A549 (cell line): ENCODE measurements at regions not wholly inside any gene's neighbourhood (a gene's known extent, or its start where the extent isn't known, plus 50 kb on each side); places are given as distances from the start of the nearest gene placed in this dataset.

Experiments used
- ATAC-seq, 2 experiments: fragments of 200-7000 bp in 1 of 2; fragments of >200 bp in 1 of 2; cut with Nextera tagmentation in 1 of 2; cut with Tn5 transposase in 1 of 2; 3 replicates each; pipeline versions ENCODE4 v1.8.0 to v1.9.1; 2018 to 2020; ENCODE audit warnings: mild to moderate bottlenecking in 1 of 2, moderate library complexity in 1 of 2
- CTCF ChIA-PET: fragments of 300-600 bp; sonication (Branson Sonifier 250); formaldehyde crosslinking; extraction: SDS; loops from one replicate; lab custom pipeline; 2021; ENCODE audit warnings: antibody characterized with exemption, inconsistent platforms; lab: Yijun Ruan, JAX
- POLR2A ChIA-PET: fragments of 350-600 bp; formaldehyde crosslinking; extraction: SDS; loops from one replicate; lab custom pipeline; 2021; ENCODE audit warnings: antibody characterized with exemption, inconsistent platforms; lab: Yijun Ruan, JAX
- DNase-seq, 2 experiments: peaks; one replicate each; pipeline versions ENCODE4 v3.0.0 to v3.0.0-alpha.2; 2011 to 2016; ENCODE audit warnings: low read depth in 1 of 2, low spot score in 1 of 2
- FAIRE-seq: peaks from 2 replicates; lab custom pipeline; 2011; peaks lifted over from hg19 to GRCh38; lab: Jason Lieb, UNC
- H3K27ac ChIP-seq, 2 experiments: fragments of >200 bp; sonication (Bioruptor Twin); formaldehyde crosslinking; 3 replicates each; pipeline ENCODE4 v1.5.1; 2016 to 2017
- H3K4me1 ChIP-seq: fragments of >200 bp; sonication (Bioruptor Twin); formaldehyde crosslinking; 3 replicates; pipeline ENCODE4 v1.6.1; 2016
- H3K4me2 ChIP-seq: fragments of >200 bp; sonication (Bioruptor Twin); formaldehyde crosslinking; 3 replicates; pipeline ENCODE4 v1.6.1; 2016
- H3K4me3 ChIP-seq: fragments of >200 bp; sonication (Bioruptor Twin); formaldehyde crosslinking; 3 replicates; pipeline ENCODE4 v1.5.1; 2016
- H3K9me3 ChIP-seq: fragments of >200 bp; sonication (Bioruptor Twin); formaldehyde crosslinking; 3 replicates; pipeline ENCODE4 v1.6.1; 2016
- BCL3 ChIP-seq: fragments of >200 bp; sonication (Bioruptor Twin); formaldehyde crosslinking; IDR thresholded peaks from 3 replicates; pipeline ENCODE4 v1.6.1; 2016
- BHLHE40 ChIP-seq: IDR thresholded peaks from 2 replicates; pipeline ENCODE4 v1.6.1; 2012; ENCODE audit warnings: low read depth, low read length, inconsistent platforms
- CBX2 ChIP-seq: fragments of 200-600 bp; sonication (generic); IDR thresholded peaks from 2 replicates; pipeline ENCODE4 v1.6.1; 2016; ENCODE audit warnings: low read depth, mild to moderate bottlenecking, borderline replicate concordance
- CTCF ChIP-seq: fragments of >200 bp; sonication (Bioruptor Twin); formaldehyde crosslinking; IDR thresholded peaks from 3 replicates; pipeline ENCODE4 v1.5.1; 2016
- E2F6 ChIP-seq: IDR thresholded peaks from 2 replicates; pipeline ENCODE4 v1.6.1; 2012; ENCODE audit warnings: low read depth, borderline replicate concordance
- ESRRA ChIP-seq: fragments of 150-350 bp; IDR thresholded peaks from 2 replicates; pipeline ENCODE4 v1.6.1; 2014; ENCODE audit warnings: mild to moderate bottlenecking, low read length, borderline replicate concordance
- FOSB ChIP-seq: fragments of 250-450 bp; sonication (Bioruptor Pico); IDR thresholded peaks from 2 replicates; pipeline ENCODE4 v1.5.0; 2020; ENCODE audit warnings: mild to moderate bottlenecking, moderate library complexity
- FOXS1 ChIP-seq: fragments of 250-450 bp; sonication (Bioruptor Pico); IDR thresholded peaks from 2 replicates; pipeline ENCODE4 v1.5.0; 2020; ENCODE audit warnings: mild to moderate bottlenecking, moderate library complexity
- GATA3 ChIP-seq: IDR thresholded peaks from 2 replicates; pipeline ENCODE4 v1.6.1; 2012; ENCODE audit warnings: borderline replicate concordance
- HDAC2 ChIP-seq: fragments of 200-600 bp; sonication (generic); IDR thresholded peaks from 2 replicates; pipeline ENCODE4 v1.6.1; 2016
- HEYL ChIP-seq: fragments of 250-450 bp; sonication (Bioruptor Pico); IDR thresholded peaks from 2 replicates; pipeline ENCODE4 v1.8.0; 2021; ENCODE audit warnings: mild to moderate bottlenecking, moderate library complexity
- HOXB13 ChIP-seq: fragments of 250-450 bp; sonication (Bioruptor Pico); IDR thresholded peaks from 2 replicates; pipeline ENCODE4 v1.5.0; 2020; ENCODE audit warnings: low read depth, mild to moderate bottlenecking, moderate library complexity
- HOXB5 ChIP-seq: fragments of 250-450 bp; sonication (Bioruptor Pico); IDR thresholded peaks from 2 replicates; pipeline ENCODE4 v1.5.0; 2020; ENCODE audit warnings: mild to moderate bottlenecking, moderate library complexity
- JUN ChIP-seq, 2 experiments: fragments of >200 bp; sonication (Bioruptor Twin); formaldehyde crosslinking; IDR thresholded peaks; 2 replicates in 1 of 2; 3 replicates in 1 of 2; pipeline ENCODE4 v1.6.1; 2016 to 2017
- JUNB ChIP-seq: fragments of >200 bp; sonication (Bioruptor Twin); formaldehyde crosslinking; IDR thresholded peaks from 2 replicates; pipeline ENCODE4 v1.6.1; 2016
- KDM5A ChIP-seq: fragments of 200-600 bp; sonication (generic); IDR thresholded peaks from 2 replicates; pipeline ENCODE4 v1.6.1; 2016; ENCODE audit warnings: antibody characterized with exemption, mild to moderate bottlenecking
- MAZ ChIP-seq: fragments of 150-350 bp; IDR thresholded peaks from 2 replicates; pipeline ENCODE4 v1.6.1; 2014; ENCODE audit warnings: antibody characterized with exemption, low read depth, low read length, borderline replicate concordance
- NFE2L2 ChIP-seq: fragments of 150-350 bp; conservative IDR thresholded peaks from 2 replicates; pipeline ENCODE4 v1.6.1; 2014; ENCODE audit warnings: low read length
- NPAS2 ChIP-seq: fragments of 250-450 bp; sonication (Bioruptor Pico); IDR thresholded peaks from 2 replicates; pipeline ENCODE4 v1.8.0; 2022; ENCODE audit warnings: mild to moderate bottlenecking, moderate library complexity, borderline replicate concordance
- RAD21 ChIP-seq, 2 experiments: fragments of >200 bp in 1 of 2; sonication (Bioruptor Twin) in 1 of 2; formaldehyde crosslinking in 1 of 2; IDR thresholded peaks in 1 of 2; conservative IDR thresholded peaks in 1 of 2; 2 replicates in 1 of 2; 3 replicates in 1 of 2; pipeline ENCODE4 v1.6.1; 2012 to 2018; ENCODE audit warnings: inconsistent platforms in 1 of 2
- RARB ChIP-seq: fragments of 250-450 bp; sonication (Bioruptor Pico); IDR thresholded peaks from 2 replicates; pipeline ENCODE4 v1.8.0; 2021; ENCODE audit warnings: mild to moderate bottlenecking, moderate library complexity
- RCOR1 ChIP-seq: fragments of 150-350 bp; IDR thresholded peaks from 2 replicates; pipeline ENCODE4 v1.6.1; 2014; ENCODE audit warnings: antibody characterized with exemption, low read length, low read depth
- REST ChIP-seq: fragments of 200-600 bp; sonication (generic); IDR thresholded peaks from 2 replicates; pipeline ENCODE4 v1.6.1; 2016; ENCODE audit warnings: antibody characterized with exemption, mild to moderate bottlenecking, moderate library complexity
- RFX5 ChIP-seq: fragments of 450-650 bp; IDR thresholded peaks from 2 replicates; pipeline ENCODE4 v1.7.1; 2014; ENCODE audit warnings: antibody characterized with exemption, mild to moderate bottlenecking, moderate library complexity
- SMC3 ChIP-seq: fragments of >200 bp; sonication (Bioruptor Twin); formaldehyde crosslinking; IDR thresholded peaks from 3 replicates; pipeline ENCODE4 v1.6.1; 2018; ENCODE audit warnings: inconsistent platforms
- USF2 ChIP-seq: fragments of 450-650 bp; IDR thresholded peaks from 2 replicates; pipeline ENCODE4 v1.6.1; 2014; ENCODE audit warnings: antibody characterized with exemption
- WGBS: methylation state at CpG from one replicate; pipeline ENCODE4 v1.1.6; 2017; ENCODE audit errors: missing lambda C conversion rate; 5-methylcytosine and 5-hydroxymethylcytosine counted together

- ATAC-seq (no peak), DNase-seq (peak in 1 of 2 experiments; percentile 31), FAIRE-seq (no peak)
- H3K27ac ChIP-seq, result no peak overlapping the region
- no peaks in the 10 kb centered on the region for H3K9me3 ChIP-seq
- ChIA-PET POLR2A (no interaction called here), CTCF (interaction anchor here (0.6 to 1.2 kb wide), 2 partner anchors 11 to 116 kb away, joined by 3 read pairs; no protein-coding TSS in a partner anchor)
- H3K4me1 ChIP-seq, result no peaks in the 10 kb centered on the region
- TF ChIP-seq GATA3, result no peak
- TF ChIP-seq MAZ, result no peak
- no peak for TF ChIP-seq KDM5A
- no peak for TF ChIP-seq RARB (CRISPR knock-in tag)
- TF ChIP-seq ESRRA, result no peak
- H3K4me2 ChIP-seq, result peak overlapping the region; percentile 20; the same call in 1 of the 3 replicates
- H3K4me3 ChIP-seq, result no peak overlapping the region
- 4% methylated on average over 5 of the region's 5 CpGs for WGBS
Observed at GRCh38 chr16:73616166-73616753, 568.3 kb upstream of the ZFHX3 start.

- Histone ChIP-seq H3K27ac (no peak overlapping the region), H3K4me3 (no peak overlapping the region), H3K9me3 (no peaks in the 10 kb centered on the region), H3K4me1 (no peaks in the 10 kb centered on the region), H3K4me2 (no peak overlapping the region)
- no peak for FAIRE-seq
- ATAC-seq, result no peak
- CTCF ChIA-PET, result interaction anchor here (1.2 kb wide), 1 partner anchor 10 kb away, joined by 3 read pairs; no protein-coding TSS in a partner anchor
- DNase-seq, result no peak
- WGBS, result 18% methylated on average over 14 of the region's 14 CpGs
- TF ChIP-seq FOSB (CRISPR knock-in tag), result no peak
- TF ChIP-seq CTCF, result no peak
- TF ChIP-seq SMC3, result no peak
- TF ChIP-seq BHLHE40, result no peak
- no peak for TF ChIP-seq RCOR1
- no peak for TF ChIP-seq CBX2
- TF ChIP-seq JUNB, result no peak
- TF ChIP-seq FOXS1 (CRISPR knock-in tag), result no peak
- TF ChIP-seq E2F6, result no peak
- TF ChIP-seq HOXB5 (CRISPR knock-in tag), result no peak
- TF ChIP-seq BCL3, result no peak
- no peak for TF ChIP-seq GATA3
- no peak for TF ChIP-seq RAD21 (conservative IDR thresholded peaks at IDR 0.05 in 1 of 2, IDR thresholded peaks at IDR 0.05 in 1 of 2)
- TF ChIP-seq HEYL (CRISPR knock-in tag), result no peak
- POLR2A ChIA-PET, result no interaction called here
Observed at GRCh38 chr16:73615071-73615940, 567.4 kb upstream of the ZFHX3 start.

GRCh38 chr16:73614131-73614530 lies 566.2 kb upstream of the ZFHX3 start:
- Histone ChIP-seq H3K4me3 (no peak overlapping the region), H3K4me1 (no peaks in the 10 kb centered on the region), H3K9me3 (no peaks in the 10 kb centered on the region), H3K4me2 (no peak overlapping the region), H3K27ac (no peak overlapping the region)
- DNase-seq (no peak), FAIRE-seq (no peak), ATAC-seq (no peak)
- 35% methylated on average over 4 of the region's 4 CpGs for WGBS
- CTCF ChIA-PET, result no interaction called here
- POLR2A ChIA-PET, result no interaction called here
- no peak for TF ChIP-seq JUN (IDR thresholded peaks at IDR 0.05)
- TF ChIP-seq HOXB5 (CRISPR knock-in tag), result no peak
- TF ChIP-seq HDAC2, result no peak
- TF ChIP-seq NPAS2 (CRISPR knock-in tag), result no peak
- no peak for TF ChIP-seq USF2
- TF ChIP-seq NFE2L2, result no peak
- no peak for TF ChIP-seq REST
- no peak for TF ChIP-seq RFX5
- no peak for TF ChIP-seq HOXB13 (CRISPR knock-in tag)
- TF ChIP-seq RCOR1, result no peak
- no peak for TF ChIP-seq HEYL (CRISPR knock-in tag)
